Gastrocnemius medialis (tissue), 4 donors: ENCODE measurements at regions not wholly inside any gene's neighbourhood (a gene's known extent, or its start where the extent isn't known, plus 50 kb on each side); places are given as distances from the start of the nearest gene placed in this dataset.

Source experiments
- POLR2A ChIP-seq, 2 donors: fragments of 450-650 bp; IDR thresholded peaks; one replicate each; pipeline ENCODE4 v1.6.1; 2017; ENCODE audit warnings: antibody characterized with exemption in 2 of 2, mild to moderate bottlenecking in 2 of 2, moderate library complexity in 2 of 2
- TF ChIP-seq, protein P1 (sequence below), 5 experiments: fragments of 450-650 bp in 3 of 5; fragments of 200-600 bp in 2 of 5; sonication (generic) in 2 of 5; IDR thresholded peaks in 4 of 5; conservative IDR thresholded peaks in 1 of 5; 1 replicate in 4 of 5; 2 replicates in 1 of 5; pipeline ENCODE4 v1.5.1; 2016 to 2019; ENCODE audit warnings: antibody characterized with exemption in 5 of 5, mild to moderate bottlenecking in 3 of 5, moderate library complexity in 3 of 5

- TF ChIP-seq, protein P1, sequence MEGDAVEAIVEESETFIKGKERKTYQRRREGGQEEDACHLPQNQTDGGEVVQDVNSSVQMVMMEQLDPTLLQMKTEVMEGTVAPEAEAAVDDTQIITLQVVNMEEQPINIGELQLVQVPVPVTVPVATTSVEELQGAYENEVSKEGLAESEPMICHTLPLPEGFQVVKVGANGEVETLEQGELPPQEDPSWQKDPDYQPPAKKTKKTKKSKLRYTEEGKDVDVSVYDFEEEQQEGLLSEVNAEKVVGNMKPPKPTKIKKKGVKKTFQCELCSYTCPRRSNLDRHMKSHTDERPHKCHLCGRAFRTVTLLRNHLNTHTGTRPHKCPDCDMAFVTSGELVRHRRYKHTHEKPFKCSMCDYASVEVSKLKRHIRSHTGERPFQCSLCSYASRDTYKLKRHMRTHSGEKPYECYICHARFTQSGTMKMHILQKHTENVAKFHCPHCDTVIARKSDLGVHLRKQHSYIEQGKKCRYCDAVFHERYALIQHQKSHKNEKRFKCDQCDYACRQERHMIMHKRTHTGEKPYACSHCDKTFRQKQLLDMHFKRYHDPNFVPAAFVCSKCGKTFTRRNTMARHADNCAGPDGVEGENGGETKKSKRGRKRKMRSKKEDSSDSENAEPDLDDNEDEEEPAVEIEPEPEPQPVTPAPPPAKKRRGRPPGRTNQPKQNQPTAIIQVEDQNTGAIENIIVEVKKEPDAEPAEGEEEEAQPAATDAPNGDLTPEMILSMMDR (IDR thresholded peaks at IDR 0.05 in 4 of 5, conservative IDR thresholded peaks at IDR 0.05 in 1 of 5), result no peak
- no peak for TF ChIP-seq POLR2A (IDR thresholded peaks at IDR 0.05)
Measured at GRCh38 chr14:97315790-97316189, 518.6 kb downstream of the VRK1 start.
